Smooth muscle cell (in vitro differentiated cells): ENCODE measurements at regions not wholly inside any gene's neighbourhood (a gene's known extent, or its start where the extent isn't known, plus 50 kb on each side); places are given as distances from the start of the nearest gene placed in this dataset.
"Not testable (repeated sequence)": the region's sequence is repeated elsewhere in the genome, so short reads cannot be mapped to it uniquely, and the experiment has no call there.

Source experiments
- DNase-seq: peaks from one replicate; lab custom pipeline; 2025; ENCODE audit not compliant: unreplicated experiment; lab: John Stamatoyannopoulos, UW
- H2AFZ ChIP-seq: fragments of 200-600 bp; sonication (generic); 2 replicates; pipeline ENCODE4 v1.6.0; 2016; ENCODE audit warnings: antibody characterized with exemption, low read depth, mild to moderate bottlenecking
- H3F3A ChIP-seq: fragments of 200-600 bp; sonication (generic); 2 replicates; pipeline ENCODE4 v1.6.0; 2017; ENCODE audit warnings: antibody characterized with exemption, low read depth
- H3K27ac ChIP-seq: fragments of 200-600 bp; sonication (generic); 2 replicates; pipeline ENCODE4 v1.5.1; 2016; ENCODE audit warnings: low read depth, mild to moderate bottlenecking
- H3K27me3 ChIP-seq: fragments of 200-600 bp; sonication (generic); 2 replicates; pipeline ENCODE4 v1.6.1; 2016; ENCODE audit warnings: low read depth, mild to moderate bottlenecking
- H3K36me3 ChIP-seq: fragments of 200-600 bp; sonication (generic); 2 replicates; pipeline ENCODE4 v1.5.1; 2016; ENCODE audit warnings: low read depth
- H3K4me1 ChIP-seq: fragments of 200-600 bp; sonication (generic); 2 replicates; pipeline ENCODE4 v1.5.1; 2016; ENCODE audit warnings: low read depth
- H3K4me2 ChIP-seq: fragments of 200-600 bp; sonication (generic); 2 replicates; pipeline ENCODE4 v1.6.0; 2016; ENCODE audit warnings: mild to moderate bottlenecking
- H3K4me3 ChIP-seq: fragments of 200-600 bp; sonication (generic); 2 replicates; pipeline ENCODE4 v1.5.1; 2016; ENCODE audit warnings: mild to moderate bottlenecking
- H3K79me2 ChIP-seq: fragments of 200-600 bp; sonication (generic); 2 replicates; pipeline ENCODE4 v1.6.0; 2016; ENCODE audit warnings: low read depth, mild to moderate bottlenecking
- H3K9ac ChIP-seq: fragments of 200-600 bp; sonication (generic); 2 replicates; pipeline ENCODE4 v1.6.0; 2016; ENCODE audit warnings: low read depth
- H3K9me3 ChIP-seq: fragments of 200-600 bp; sonication (generic); replicated peaks from 2 replicates; pipeline ENCODE4 v1.5.1; 2016; ENCODE audit warnings: low read depth
- H4K20me1 ChIP-seq: fragments of 200-600 bp; sonication (generic); 2 replicates; pipeline ENCODE4 v1.6.0; 2016; ENCODE audit warnings: low read depth
- WGBS: methylation state at CpG from one replicate; pipeline ENCODE4 v1.1.7; 2016; ENCODE audit warnings: low lambda C conversion rate; 5-methylcytosine and 5-hydroxymethylcytosine counted together
- TF ChIP-seq, protein P1 (sequence below): fragments of 200-600 bp; sonication (generic); IDR thresholded peaks from 2 replicates; pipeline ENCODE4 v1.5.1; 2017; ENCODE audit warnings: borderline replicate concordance, mild to moderate bottlenecking, antibody characterized with exemption; ENCODE audit not compliant: insufficient read depth, poor library complexity, severe bottlenecking

DNA sequence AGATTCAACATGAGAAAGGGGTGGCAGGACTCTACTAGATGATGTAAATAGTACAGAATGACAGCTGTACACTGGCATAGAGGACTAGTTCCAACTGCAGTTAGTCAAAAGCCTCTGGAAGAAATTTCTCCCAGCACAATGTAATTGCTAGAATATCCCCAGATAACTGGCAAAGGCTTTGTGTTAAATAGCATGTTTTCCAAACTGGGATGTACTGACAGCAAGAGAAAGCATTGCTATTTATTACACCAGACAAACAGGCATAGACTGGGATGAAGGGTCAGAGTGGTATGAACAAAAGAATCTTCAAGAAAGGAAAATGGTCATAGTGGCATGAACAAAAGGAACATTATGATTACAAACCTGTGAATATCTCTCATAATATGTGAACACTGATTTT is 115.9 kb upstream of the CXADR start:
- Histone ChIP-seq H3K79me2 (no peaks in the 10 kb centered on the region), H3F3A (no peaks in the 10 kb centered on the region), H3K36me3 (no peaks in the 10 kb centered on the region), H3K4me1 (peaks cover 3% of the 10 kb centered on the region), H4K20me1 (no peaks in the 10 kb centered on the region), H3K4me3 (no peak overlapping the region), H3K4me2 (no peak overlapping the region), H3K27me3 (no peaks in the 10 kb centered on the region), H3K9ac (no peak overlapping the region), H3K27ac (no peak overlapping the region), H3K9me3 (no peaks in the 10 kb centered on the region), H2AFZ (no peak overlapping the region)
- TF ChIP-seq, protein P1, sequence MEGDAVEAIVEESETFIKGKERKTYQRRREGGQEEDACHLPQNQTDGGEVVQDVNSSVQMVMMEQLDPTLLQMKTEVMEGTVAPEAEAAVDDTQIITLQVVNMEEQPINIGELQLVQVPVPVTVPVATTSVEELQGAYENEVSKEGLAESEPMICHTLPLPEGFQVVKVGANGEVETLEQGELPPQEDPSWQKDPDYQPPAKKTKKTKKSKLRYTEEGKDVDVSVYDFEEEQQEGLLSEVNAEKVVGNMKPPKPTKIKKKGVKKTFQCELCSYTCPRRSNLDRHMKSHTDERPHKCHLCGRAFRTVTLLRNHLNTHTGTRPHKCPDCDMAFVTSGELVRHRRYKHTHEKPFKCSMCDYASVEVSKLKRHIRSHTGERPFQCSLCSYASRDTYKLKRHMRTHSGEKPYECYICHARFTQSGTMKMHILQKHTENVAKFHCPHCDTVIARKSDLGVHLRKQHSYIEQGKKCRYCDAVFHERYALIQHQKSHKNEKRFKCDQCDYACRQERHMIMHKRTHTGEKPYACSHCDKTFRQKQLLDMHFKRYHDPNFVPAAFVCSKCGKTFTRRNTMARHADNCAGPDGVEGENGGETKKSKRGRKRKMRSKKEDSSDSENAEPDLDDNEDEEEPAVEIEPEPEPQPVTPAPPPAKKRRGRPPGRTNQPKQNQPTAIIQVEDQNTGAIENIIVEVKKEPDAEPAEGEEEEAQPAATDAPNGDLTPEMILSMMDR, result no peak
- no peak for DNase-seq

DNA sequence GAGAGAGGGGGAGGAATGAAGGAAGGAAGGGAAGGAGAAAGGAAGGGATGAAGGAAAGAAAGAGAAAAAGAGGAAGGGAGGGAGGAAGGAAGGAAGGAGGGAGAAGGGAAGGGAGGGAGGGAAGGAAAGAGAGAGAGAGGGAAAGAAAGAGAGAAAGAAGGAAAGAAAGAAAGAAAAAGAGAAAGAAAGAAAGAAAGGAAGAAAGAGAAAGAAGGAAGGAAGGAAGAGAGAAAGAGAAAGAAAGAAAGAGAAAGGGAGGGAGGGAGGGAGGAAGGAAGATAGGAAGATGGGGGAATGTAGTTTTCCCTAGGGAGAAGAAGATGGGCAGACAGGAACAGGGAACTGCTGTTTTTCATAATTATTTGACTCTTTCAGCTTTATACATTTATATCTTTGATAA is 115.1 kb upstream of the CXADR start:
- H3K9ac ChIP-seq, result no peak overlapping the region
- H4K20me1 ChIP-seq, result no peaks in the 10 kb centered on the region
- TF ChIP-seq, protein P1, result no peak
- H3K36me3 ChIP-seq, result no peaks in the 10 kb centered on the region
- no peaks in the 10 kb centered on the region for H3K9me3 ChIP-seq
- H2AFZ ChIP-seq, result no peak overlapping the region
- no peaks in the 10 kb centered on the region for H3K79me2 ChIP-seq
- H3K4me3 ChIP-seq, result no peak overlapping the region
- peaks cover 3% of the 10 kb centered on the region for H3K4me1 ChIP-seq
- H3K4me2 ChIP-seq, result no peak overlapping the region
- no peaks in the 10 kb centered on the region for H3K27me3 ChIP-seq
- no peak for DNase-seq
- H3F3A ChIP-seq, result no peaks in the 10 kb centered on the region
- no peak overlapping the region for H3K27ac ChIP-seq

- 97% methylated on average over 4 of the region's 4 CpGs for WGBS
- H3F3A ChIP-seq, H3K27ac ChIP-seq, H3K9me3 ChIP-seq, H3K36me3 ChIP-seq, H3K79me2 ChIP-seq, H3K4me1 ChIP-seq, H4K20me1 ChIP-seq, DNase-seq, H2AFZ ChIP-seq, H3K27me3 ChIP-seq, H3K4me3 ChIP-seq, H3K9ac ChIP-seq, H3K4me2 ChIP-seq: not testable (repeated sequence)
Measured at GRCh38 chr21:17398954-17399353, 113.9 kb upstream of the CXADR start.

GRCh38 chr21:17402937-17403336 is 109.9 kb upstream of the CXADR start:
- H3K79me2 ChIP-seq, result no peaks in the 10 kb centered on the region
- H3K9me3 ChIP-seq, result no peaks in the 10 kb centered on the region
- H3K4me2 ChIP-seq, result no peak overlapping the region
- TF ChIP-seq, protein P1, result no peak
- no peak overlapping the region for H3K4me3 ChIP-seq
- no peaks in the 10 kb centered on the region for H3F3A ChIP-seq
- H2AFZ ChIP-seq, result no peak overlapping the region
- H3K36me3 ChIP-seq, result no peaks in the 10 kb centered on the region
- no peaks in the 10 kb centered on the region for H4K20me1 ChIP-seq
- DNase-seq, result no peak
- no peak overlapping the region for H3K27ac ChIP-seq
- no peak overlapping the region for H3K9ac ChIP-seq
- H3K27me3 ChIP-seq, result no peaks in the 10 kb centered on the region
- WGBS, result 38% methylated on average over 3 of the region's 3 CpGs
- no peaks in the 10 kb centered on the region for H3K4me1 ChIP-seq
